ENCODE measurements at regions not wholly inside any gene's neighbourhood (a gene's known extent, or its start where the extent isn't known, plus 50 kb on each side); places are given as distances from the start of the nearest gene placed in this dataset.

DNA sequence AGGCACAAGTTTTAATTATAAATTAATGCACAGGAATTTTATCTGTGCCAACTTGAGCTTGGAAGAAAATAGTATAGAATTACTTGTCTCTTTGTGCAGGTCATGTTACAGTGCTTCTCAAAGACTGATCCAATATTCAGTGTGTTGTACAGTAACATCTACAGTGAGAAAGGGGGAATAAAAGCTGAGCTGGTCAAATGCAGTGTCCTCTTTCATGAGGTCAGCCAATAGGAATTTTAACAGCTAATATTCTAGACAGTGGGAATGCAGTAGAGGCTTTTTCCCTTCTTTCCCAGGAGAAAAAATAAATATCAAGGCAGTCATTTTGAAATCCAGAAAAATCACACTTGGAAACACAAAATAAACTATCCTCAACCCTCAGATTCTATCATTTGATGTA is 95.7 kb upstream of the ITGA1 start:
- Histone ChIP-seq H3K4me3 (ENCODE audit: low read depth, low read length) (no peak overlapping the region), H3K9me3 (ENCODE audit: control insufficient read depth, low read length) (no peaks in the 10 kb centered on the region), H3K9ac (no peak overlapping the region), H3K36me3 (ENCODE audit: control insufficient read depth, insufficient read depth, low read length) (no peaks in the 10 kb centered on the region), H3K4me1 (peaks cover 47% of the 10 kb centered on the region), H3K79me2 (peaks cover 2% of the 10 kb centered on the region), H2AFZ (no peak overlapping the region), H3K27me3 (ENCODE audit: control insufficient read depth, insufficient read depth, low read length) (no peaks in the 10 kb centered on the region), H3K27ac (peak overlapping the region; percentile 82), H3K4me2 (ENCODE audit: low read length) (no peak overlapping the region)
- TF ChIP-seq, protein P1, sequence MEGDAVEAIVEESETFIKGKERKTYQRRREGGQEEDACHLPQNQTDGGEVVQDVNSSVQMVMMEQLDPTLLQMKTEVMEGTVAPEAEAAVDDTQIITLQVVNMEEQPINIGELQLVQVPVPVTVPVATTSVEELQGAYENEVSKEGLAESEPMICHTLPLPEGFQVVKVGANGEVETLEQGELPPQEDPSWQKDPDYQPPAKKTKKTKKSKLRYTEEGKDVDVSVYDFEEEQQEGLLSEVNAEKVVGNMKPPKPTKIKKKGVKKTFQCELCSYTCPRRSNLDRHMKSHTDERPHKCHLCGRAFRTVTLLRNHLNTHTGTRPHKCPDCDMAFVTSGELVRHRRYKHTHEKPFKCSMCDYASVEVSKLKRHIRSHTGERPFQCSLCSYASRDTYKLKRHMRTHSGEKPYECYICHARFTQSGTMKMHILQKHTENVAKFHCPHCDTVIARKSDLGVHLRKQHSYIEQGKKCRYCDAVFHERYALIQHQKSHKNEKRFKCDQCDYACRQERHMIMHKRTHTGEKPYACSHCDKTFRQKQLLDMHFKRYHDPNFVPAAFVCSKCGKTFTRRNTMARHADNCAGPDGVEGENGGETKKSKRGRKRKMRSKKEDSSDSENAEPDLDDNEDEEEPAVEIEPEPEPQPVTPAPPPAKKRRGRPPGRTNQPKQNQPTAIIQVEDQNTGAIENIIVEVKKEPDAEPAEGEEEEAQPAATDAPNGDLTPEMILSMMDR (IDR thresholded peaks at IDR 0.05) = no peak

DNA sequence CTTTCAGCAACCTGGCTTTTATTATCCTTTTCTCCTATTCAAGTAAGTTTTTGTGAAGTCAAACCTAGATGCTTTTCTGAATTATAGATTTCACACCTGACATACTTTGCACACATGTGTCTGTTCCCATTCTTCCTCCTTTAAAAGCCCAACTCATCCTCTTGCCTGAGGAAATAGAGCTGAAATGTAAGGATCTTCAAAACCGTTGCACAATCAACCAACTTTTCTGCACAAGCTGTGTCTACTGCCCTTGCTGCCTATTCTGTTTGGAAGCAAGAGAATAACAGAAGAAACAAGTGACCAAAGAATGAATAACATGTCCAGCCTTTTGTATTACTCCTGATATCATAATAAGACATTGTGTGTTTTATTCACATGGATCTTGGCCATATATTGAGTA is 95.1 kb upstream of the ITGA1 start:
- Histone ChIP-seq H3K27ac (peak overlapping the region; percentile 82), H3K4me3 (ENCODE audit: low read depth, low read length) (no peak overlapping the region), H3K9me3 (ENCODE audit: control insufficient read depth, low read length) (no peaks in the 10 kb centered on the region), H3K9ac (no peak overlapping the region), H3K4me2 (ENCODE audit: low read length) (no peak overlapping the region), H3K4me1 (peaks cover 47% of the 10 kb centered on the region), H3K36me3 (ENCODE audit: control insufficient read depth, insufficient read depth, low read length) (no peaks in the 10 kb centered on the region), H3K79me2 (peaks cover 2% of the 10 kb centered on the region), H3K27me3 (ENCODE audit: control insufficient read depth, insufficient read depth, low read length) (no peaks in the 10 kb centered on the region), H2AFZ (peak overlapping the region; percentile 54)
- TF ChIP-seq, protein P1 (IDR thresholded peaks at IDR 0.05) = no peak

DNA sequence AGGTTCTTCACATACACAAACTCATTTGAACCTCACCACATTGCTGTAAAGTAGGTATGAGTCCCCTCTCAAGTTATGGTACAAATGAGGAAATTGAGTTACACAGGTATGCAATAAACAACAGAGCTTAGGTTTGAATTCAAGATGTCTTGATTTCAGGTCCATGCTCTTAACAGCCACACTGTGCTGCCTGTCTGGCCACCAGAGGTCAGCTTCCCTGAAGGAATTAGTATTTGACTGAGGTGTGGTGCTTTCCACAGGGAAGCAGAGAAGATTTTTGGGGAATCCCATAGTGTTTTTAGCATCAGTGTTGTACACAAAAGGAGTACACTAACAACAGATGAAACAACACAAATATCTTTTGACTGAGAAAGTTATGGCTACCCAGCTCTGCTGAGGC is 94.4 kb upstream of the ITGA1 start:
- no peaks in the 10 kb centered on the region for H3K9me3 ChIP-seq (ENCODE audit: control insufficient read depth, low read length)
- H3K4me3 ChIP-seq (ENCODE audit: low read depth, low read length) = no peak overlapping the region
- H3K4me2 ChIP-seq (ENCODE audit: low read length) = no peak overlapping the region
- no peaks in the 10 kb centered on the region for H3K36me3 ChIP-seq (ENCODE audit: control insufficient read depth, insufficient read depth, low read length)
- peak overlapping the region; percentile 82 for H3K27ac ChIP-seq
- H3K9ac ChIP-seq = no peak overlapping the region
- H3K79me2 ChIP-seq = peaks cover 1% of the 10 kb centered on the region
- H3K27me3 ChIP-seq (ENCODE audit: control insufficient read depth, insufficient read depth, low read length) = no peaks in the 10 kb centered on the region
- TF ChIP-seq, protein P1 (IDR thresholded peaks at IDR 0.05) = peak; percentile 88
- peak overlapping the region; percentile 54 for H2AFZ ChIP-seq
- peaks cover 47% of the 10 kb centered on the region for H3K4me1 ChIP-seq

DNA sequence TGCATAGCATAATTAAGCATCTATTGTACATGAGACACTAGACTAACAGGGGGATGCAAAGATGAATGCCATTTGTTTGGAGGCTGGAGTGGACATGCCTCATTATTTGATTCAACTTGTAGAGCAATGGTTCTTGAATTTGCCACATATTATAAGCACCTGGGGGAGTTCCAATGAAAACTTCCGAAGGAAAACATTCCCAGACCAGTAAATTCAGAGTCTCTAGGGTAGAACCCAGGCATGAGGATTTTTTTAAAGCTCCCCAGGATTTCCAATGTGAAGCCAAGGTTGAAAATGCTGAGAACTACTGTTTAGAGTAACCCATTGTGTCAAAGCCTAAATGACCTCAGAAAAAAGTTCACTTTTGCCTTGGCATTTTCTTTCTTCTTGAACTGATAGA is 93.9 kb upstream of the ITGA1 start:
- H3K4me2 ChIP-seq (ENCODE audit: low read length) = no peak overlapping the region
- no peaks in the 10 kb centered on the region for H3K27me3 ChIP-seq (ENCODE audit: control insufficient read depth, insufficient read depth, low read length)
- TF ChIP-seq, protein P1 (IDR thresholded peaks at IDR 0.05) = no peak
- peak overlapping the region; percentile 82 for H3K27ac ChIP-seq
- H3K9me3 ChIP-seq (ENCODE audit: control insufficient read depth, low read length) = no peaks in the 10 kb centered on the region
- no peaks in the 10 kb centered on the region for H3K36me3 ChIP-seq (ENCODE audit: control insufficient read depth, insufficient read depth, low read length)
- peak overlapping the region; percentile 54 for H2AFZ ChIP-seq
- H3K4me1 ChIP-seq = peaks cover 47% of the 10 kb centered on the region
- H3K4me3 ChIP-seq (ENCODE audit: low read depth, low read length) = no peak overlapping the region
- no peak overlapping the region for H3K9ac ChIP-seq
- H3K79me2 ChIP-seq = no peaks in the 10 kb centered on the region

DNA sequence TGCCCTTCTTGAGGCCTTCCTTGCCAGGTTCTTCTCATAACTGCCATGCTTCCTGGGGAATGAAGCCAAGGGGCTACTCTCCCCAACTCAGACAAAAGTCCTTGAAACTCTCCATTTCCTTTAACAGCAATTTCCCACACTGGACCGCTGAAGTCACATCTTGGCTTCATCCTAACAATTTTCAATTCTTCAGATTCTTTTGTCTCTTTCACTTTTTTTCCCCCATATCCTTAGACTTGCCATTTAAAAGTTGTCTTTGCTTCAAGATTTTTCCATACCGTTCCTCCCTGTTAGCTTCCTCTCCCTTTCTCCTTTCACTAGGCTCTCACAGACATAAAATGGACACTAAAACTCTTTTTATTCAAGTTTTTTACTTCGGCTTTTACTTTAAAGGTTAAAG is 93.1 kb upstream of the ITGA1 start:
- no peaks in the 10 kb centered on the region for H3K27me3 ChIP-seq (ENCODE audit: control insufficient read depth, insufficient read depth, low read length)
- no peak overlapping the region for H3K9ac ChIP-seq
- H3K9me3 ChIP-seq (ENCODE audit: control insufficient read depth, low read length) = no peaks in the 10 kb centered on the region
- no peaks in the 10 kb centered on the region for H3K79me2 ChIP-seq
- H3K27ac ChIP-seq = peak overlapping the region; percentile 82
- H2AFZ ChIP-seq = peak overlapping the region; percentile 54
- no peak overlapping the region for H3K4me2 ChIP-seq (ENCODE audit: low read length)
- peaks cover 47% of the 10 kb centered on the region for H3K4me1 ChIP-seq
- no peak overlapping the region for H3K4me3 ChIP-seq (ENCODE audit: low read depth, low read length)
- TF ChIP-seq, protein P1 (IDR thresholded peaks at IDR 0.05) = no peak
- H3K36me3 ChIP-seq (ENCODE audit: control insufficient read depth, insufficient read depth, low read length) = no peaks in the 10 kb centered on the region
